ENCODE measurements at regions not wholly inside any gene's neighbourhood (a gene's known extent, or its start where the extent isn't known, plus 50 kb on each side); places are given as distances from the start of the nearest gene placed in this dataset.

- TF ChIP-seq EP300 (conservative IDR thresholded peaks at IDR 0.05; ENCODE audit: poor library complexity, severe bottlenecking) (no peak), RAD21 (conservative IDR thresholded peaks at IDR 0.05) (no peak), CTCF (IDR thresholded peaks at IDR 0.05; ENCODE audit: poor library complexity, severe bottlenecking) (no peak), EZH2 (IDR thresholded peaks at IDR 0.05; ENCODE audit: borderline replicate concordance, insufficient read depth, low read length, poor library complexity, severe bottlenecking) (no peak), MXI1 (conservative IDR thresholded peaks at IDR 0.05; ENCODE audit: poor library complexity, severe bottlenecking) (no peak), REST (IDR thresholded peaks at IDR 0.05; ENCODE audit: borderline replicate concordance) (no peak), POLR2AphosphoS5 (IDR thresholded peaks at IDR 0.05) (no peak), TAF1 (IDR thresholded peaks at IDR 0.05; ENCODE audit: low read depth) (no peak)
These were observed 65.6 kb upstream of the SEC61G start for GRCh38 chr7:54824655-54825054.
